Ectodermal cell (in vitro differentiated cells): ENCODE measurements at regions not wholly inside any gene's neighbourhood (a gene's known extent, or its start where the extent isn't known, plus 50 kb on each side); places are given as distances from the start of the nearest gene placed in this dataset.

Source experiments
- H3K27ac ChIP-seq: 2 replicates; pipeline ENCODE4 v1.7.0; 2013; ENCODE audit warnings: mild to moderate bottlenecking, low read depth, low read length; ENCODE audit not compliant: insufficient read depth, poor library complexity, severe bottlenecking
- H3K27me3 ChIP-seq: 2 replicates; pipeline ENCODE4 v1.7.0; 2013; ENCODE audit warnings: mild to moderate bottlenecking, low read length; ENCODE audit not compliant: insufficient read depth, control insufficient read depth, poor library complexity, severe bottlenecking
- H3K36me3 ChIP-seq: one replicate; pipeline ENCODE4 v1.7.0; 2013; ENCODE audit warnings: low read length; ENCODE audit not compliant: control insufficient read depth, insufficient read depth
- H3K4me1 ChIP-seq: one replicate; pipeline ENCODE4 v1.7.0; 2013; ENCODE audit warnings: low read length; ENCODE audit not compliant: control insufficient read depth, insufficient read depth
- H3K4me3 ChIP-seq: 2 replicates; pipeline ENCODE4 v1.7.0; 2013; ENCODE audit warnings: low read depth, low read length, control low read depth; ENCODE audit not compliant: insufficient read depth
- H3K9me3 ChIP-seq: 2 replicates; pipeline ENCODE4 v1.7.0; 2013; ENCODE audit warnings: mild to moderate bottlenecking, low read length, moderate library complexity; ENCODE audit not compliant: control insufficient read depth
- WGBS, 2 experiments: methylation state at CpG; one replicate each; pipeline ENCODE4 v1.1.7; 2013; ENCODE audit warnings: missing lambda C conversion rate in 2 of 2; 5-methylcytosine and 5-hydroxymethylcytosine counted together

DNA sequence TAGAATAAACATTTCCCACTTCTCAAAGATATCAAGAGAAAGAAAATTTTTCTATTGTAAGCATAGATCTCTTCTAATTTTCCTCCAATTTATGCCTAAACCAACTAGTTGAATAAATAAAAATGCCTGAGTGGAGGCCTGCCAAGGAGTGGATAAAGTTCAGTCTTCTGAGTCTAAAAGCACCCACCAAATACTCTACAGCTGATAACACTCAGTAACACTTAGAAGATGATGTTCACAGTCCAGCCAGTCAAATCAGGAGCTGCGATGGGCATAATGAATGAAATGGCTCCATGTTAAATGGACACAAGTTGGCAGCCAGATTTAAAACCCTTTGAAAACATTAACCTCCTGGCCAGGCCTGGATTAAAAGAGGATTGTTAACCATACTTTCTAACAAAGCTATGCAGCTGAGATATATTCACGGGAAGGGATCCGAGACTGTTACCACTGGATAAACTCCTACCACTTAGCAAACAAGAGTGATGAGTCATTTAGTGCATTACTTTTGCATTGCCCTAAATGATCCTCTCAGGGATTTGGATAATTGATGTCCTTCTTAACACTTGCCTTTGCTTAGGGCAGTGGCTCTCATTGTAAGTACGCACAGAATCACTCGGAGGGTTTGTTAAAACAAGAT, 63.7 kb upstream of the CCDC112 start:
- Histone ChIP-seq H3K27ac (no peak overlapping the region), H3K9me3 (no peaks in the 10 kb centered on the region), H3K4me3 (no peak overlapping the region), H3K27me3 (no peaks in the 10 kb centered on the region), H3K36me3 (no peaks in the 10 kb centered on the region), H3K4me1 (no peaks in the 10 kb centered on the region)
- 80 to 82% methylated on average over 5 of the region's 5 CpGs for WGBS, 2 experiments

- H3K27me3 ChIP-seq, result no peaks in the 10 kb centered on the region
- no peaks in the 10 kb centered on the region for H3K4me1 ChIP-seq
- H3K36me3 ChIP-seq, result no peaks in the 10 kb centered on the region
- H3K9me3 ChIP-seq, result no peaks in the 10 kb centered on the region
- no peak overlapping the region for H3K4me3 ChIP-seq
- WGBS, 2 experiments, result 89 to 93% methylated on average over 4 of the region's 4 CpGs
- H3K27ac ChIP-seq, result no peak overlapping the region
These were observed 59.4 kb upstream of the CCDC112 start for GRCh38 chr5:115355767-115356381.

DNA sequence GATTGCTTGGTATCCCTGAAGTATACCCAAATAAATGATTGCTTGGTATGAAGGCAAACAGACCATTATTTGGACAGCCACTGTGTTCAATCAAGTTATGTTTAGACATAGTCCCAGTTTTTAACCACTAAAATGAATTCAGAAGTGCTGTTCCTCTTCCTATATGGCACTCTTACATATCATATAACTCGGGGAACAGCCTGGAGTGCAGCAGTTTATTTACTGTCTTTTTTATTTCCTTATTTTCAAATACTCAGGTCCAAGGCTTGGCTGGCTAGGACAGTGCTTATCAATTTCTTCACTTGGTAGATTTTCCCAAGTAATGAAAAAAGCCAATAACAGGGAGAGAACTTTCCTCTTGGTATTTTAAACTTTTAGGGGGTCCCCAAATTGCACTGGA, 58.6 kb upstream of the CCDC112 start:
- H3K9me3 ChIP-seq, result no peaks in the 10 kb centered on the region
- H3K27ac ChIP-seq, result no peak overlapping the region
- H3K36me3 ChIP-seq, result no peaks in the 10 kb centered on the region
- no peaks in the 10 kb centered on the region for H3K4me1 ChIP-seq
- no peak overlapping the region for H3K4me3 ChIP-seq
- 76 to 85% methylated on average over 1 of the region's 1 CpG for WGBS, 2 experiments
- H3K27me3 ChIP-seq, result no peaks in the 10 kb centered on the region

- 89 to 92% methylated on average over 5 of the region's 5 CpGs for WGBS, 2 experiments
- Histone ChIP-seq H3K27me3 (no peaks in the 10 kb centered on the region), H3K9me3 (no peaks in the 10 kb centered on the region), H3K36me3 (no peaks in the 10 kb centered on the region), H3K27ac (no peak overlapping the region), H3K4me3 (no peak overlapping the region), H3K4me1 (no peaks in the 10 kb centered on the region)
These were observed 57.8 kb upstream of the CCDC112 start for GRCh38 chr5:115354246-115354645.

- no peak overlapping the region for H3K4me3 ChIP-seq
- no peaks in the 10 kb centered on the region for H3K36me3 ChIP-seq
- WGBS, 2 experiments, result 85 to 87% methylated on average over 2 of the region's 2 CpGs
- no peaks in the 10 kb centered on the region for H3K27me3 ChIP-seq
- no peaks in the 10 kb centered on the region for H3K4me1 ChIP-seq
- no peaks in the 10 kb centered on the region for H3K9me3 ChIP-seq
- H3K27ac ChIP-seq, result no peak overlapping the region
These were observed 56.1 kb upstream of the CCDC112 start for GRCh38 chr5:115352571-115352970.

- H3K27ac ChIP-seq, result no peak overlapping the region
- no peaks in the 10 kb centered on the region for H3K36me3 ChIP-seq
- H3K4me3 ChIP-seq, result no peak overlapping the region
- no peaks in the 10 kb centered on the region for H3K27me3 ChIP-seq
- H3K4me1 ChIP-seq, result no peaks in the 10 kb centered on the region
- H3K9me3 ChIP-seq, result no peaks in the 10 kb centered on the region
These were observed 55.1 kb upstream of the CCDC112 start for GRCh38 chr5:115351356-115352195.

GRCh38 chr5:115350894-115351293, 54.4 kb upstream of the CCDC112 start:
- no peaks in the 10 kb centered on the region for H3K9me3 ChIP-seq

GRCh38 chr5:115349001-115349817, 52.8 kb upstream of the CCDC112 start:
- Histone ChIP-seq H3K9me3 (no peaks in the 10 kb centered on the region), H3K4me3 (no peak overlapping the region), H3K36me3 (no peaks in the 10 kb centered on the region), H3K27ac (no peak overlapping the region), H3K27me3 (no peaks in the 10 kb centered on the region), H3K4me1 (no peaks in the 10 kb centered on the region)
- WGBS, 2 experiments, result 89% methylated on average over 4 of the region's 5 CpGs

More at GRCh38 chr5:115350894-115351293, 54.4 kb upstream of the CCDC112 start:
- no peak overlapping the region for H3K27ac ChIP-seq
- no peaks in the 10 kb centered on the region for H3K27me3 ChIP-seq
- no peaks in the 10 kb centered on the region for H3K4me1 ChIP-seq
- H3K4me3 ChIP-seq, result no peak overlapping the region
- WGBS, 2 experiments, result 86 to 92% methylated on average over 2 of the region's 3 CpGs
- H3K36me3 ChIP-seq, result no peaks in the 10 kb centered on the region

- Histone ChIP-seq H3K9me3 (no peaks in the 10 kb centered on the region), H3K27me3 (no peaks in the 10 kb centered on the region), H3K27ac (no peak overlapping the region), H3K36me3 (no peaks in the 10 kb centered on the region), H3K4me3 (no peak overlapping the region), H3K4me1 (no peaks in the 10 kb centered on the region)
- WGBS, 2 experiments, result 88 to 91% methylated on average over 4 of the region's 4 CpGs
These were observed 51.7 kb upstream of the CCDC112 start for GRCh38 chr5:115348175-115348574.
